DMS 273 treated with DMSO at 0.1 percent for 48 hours (cell line): ENCODE measurements at regions not wholly inside any gene's neighbourhood (a gene's known extent, or its start where the extent isn't known, plus 50 kb on each side); places are given as distances from the start of the nearest gene placed in this dataset.

Experiments used
- DNase-seq: peaks from one replicate; lab custom pipeline; 2025; lab: John Stamatoyannopoulos, UW

- no peak for DNase-seq
Observed at GRCh38 chr4:65777270-65777669, 107.0 kb upstream of the EPHA5 start.

DNA sequence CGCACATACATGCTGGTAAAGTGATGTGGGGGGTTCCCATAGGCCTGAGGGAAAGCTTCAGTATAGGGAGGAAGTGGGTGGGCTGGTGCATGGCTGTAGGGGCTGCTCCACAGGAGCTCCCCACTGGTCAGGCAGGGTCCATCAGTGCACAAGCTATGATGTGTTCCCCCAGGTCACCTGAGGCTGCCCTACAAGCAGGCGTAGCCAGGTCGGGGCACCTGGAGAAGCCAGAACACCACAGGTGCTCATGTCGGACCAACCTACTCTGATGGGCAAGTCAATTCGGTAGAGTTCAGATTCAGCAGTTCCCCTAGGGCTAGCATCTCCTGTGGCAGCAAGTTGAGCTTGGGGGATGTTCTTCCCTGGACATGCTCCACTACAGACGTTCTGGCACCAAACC lies 103.3 kb upstream of the EPHA5 start:
- DNase-seq: no peak

DNA sequence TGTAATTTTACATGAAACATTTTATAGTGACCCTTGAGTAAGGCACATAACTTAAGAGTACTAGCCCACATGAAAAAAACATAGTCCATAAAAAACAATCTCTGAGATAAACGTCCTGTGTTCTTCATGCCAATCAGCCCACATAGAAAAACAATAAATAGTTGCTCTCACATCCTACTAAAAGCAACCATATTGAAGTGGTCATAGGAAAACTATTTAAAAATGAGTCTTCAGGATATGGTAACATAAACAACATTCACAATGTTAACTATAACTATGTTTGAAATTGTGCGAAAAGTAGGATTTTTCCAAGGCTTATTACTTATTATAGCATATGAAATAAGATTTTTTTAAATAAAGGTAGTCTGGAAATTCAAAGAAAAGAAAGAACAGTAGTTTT lies 77.1 kb upstream of the EPHA5 start:
- no peak for DNase-seq

- no peak for DNase-seq
Observed at GRCh38 chr4:65738134-65738533, 67.8 kb upstream of the EPHA5 start.

- DNase-seq: no peak
Observed at GRCh38 chr4:65737672-65738071, 67.4 kb upstream of the EPHA5 start.

- no peak for DNase-seq
Observed at GRCh38 chr4:65724973-65725372, 54.7 kb upstream of the EPHA5 start.
